ENCODE measurements at regions not wholly inside any gene's neighbourhood (a gene's known extent, or its start where the extent isn't known, plus 50 kb on each side); places are given as distances from the start of the nearest gene placed in this dataset.

GRCh38 chr1:55713516-55713915 lies 498.4 kb upstream of the USP24 start:
- no peak overlapping the region for H3K27ac ChIP-seq
- in situ Hi-C loops (cut with MboI) = loop anchor here (25.0 kb wide), 2 partner anchors 374 to 874 kb away; partner anchors contain the start of gene PLPP3
- no peaks in the 10 kb centered on the region for H3K9me3 ChIP-seq (ENCODE audit: low read depth)
- H3K9me2 ChIP-seq (ENCODE audit: insufficient read depth) = no peaks in the 10 kb centered on the region
- H2AFZ ChIP-seq = no peak overlapping the region
- H3K27me3 ChIP-seq (replicated peaks; ENCODE audit: insufficient read depth) = no peaks in the 10 kb centered on the region
- H3K4me2 ChIP-seq (ENCODE audit: unreplicated experiment) = no peak overlapping the region
- DNase-seq = no peak
- H3K9ac ChIP-seq = no peak overlapping the region
- no peaks in the 10 kb centered on the region for H4K20me1 ChIP-seq (ENCODE audit: insufficient read depth)
- no peak overlapping the region for H3K4me3 ChIP-seq
- H3K36me3 ChIP-seq (ENCODE audit: low read depth) = no peaks in the 10 kb centered on the region
- peaks cover 32% of the 10 kb centered on the region for H3F3A ChIP-seq (ENCODE audit: insufficient read depth)
- TF ChIP-seq EZH2 (IDR thresholded peaks at IDR 0.05; ENCODE audit: insufficient read depth, poor library complexity, severe bottlenecking) = no peak
- TF ChIP-seq EZH2phosphoT487 (IDR thresholded peaks at IDR 0.05; ENCODE audit: insufficient read depth, low read depth) = no peak
- 85 to 87% methylated on average over 5 of the region's 5 CpGs for WGBS, 2 experiments (ENCODE audit: low coverage in 1 of 2, low lambda C conversion rate in 2 of 2, missing lambda C conversion rate in 2 of 2)
- peaks cover 32% of the 10 kb centered on the region for H3K4me1 ChIP-seq (ENCODE audit: insufficient read depth)
- no peaks in the 10 kb centered on the region for H3K79me2 ChIP-seq (ENCODE audit: insufficient read depth)

- DNase-seq = no peak
- WGBS, 2 experiments (ENCODE audit: low coverage in 1 of 2, low lambda C conversion rate in 2 of 2, missing lambda C conversion rate in 2 of 2) = 87 to 89% methylated on average over 6 of the region's 6 CpGs
- no peak overlapping the region for H2AFZ ChIP-seq
- TF ChIP-seq EZH2phosphoT487 (IDR thresholded peaks at IDR 0.05; ENCODE audit: insufficient read depth, low read depth) (no peak), EZH2 (IDR thresholded peaks at IDR 0.05; ENCODE audit: insufficient read depth, poor library complexity, severe bottlenecking) (no peak)
- H3K4me3 ChIP-seq = no peak overlapping the region
- no peaks in the 10 kb centered on the region for H3K27me3 ChIP-seq (replicated peaks; ENCODE audit: insufficient read depth)
- in situ Hi-C loops (cut with MboI) = loop anchor here (25.0 kb wide), 2 partner anchors 375 to 875 kb away; partner anchors contain the start of gene PLPP3
- no peak overlapping the region for H3K4me2 ChIP-seq (ENCODE audit: unreplicated experiment)
- H3K27ac ChIP-seq = no peak overlapping the region
- no peaks in the 10 kb centered on the region for H3K36me3 ChIP-seq (ENCODE audit: low read depth)
- peaks cover 24% of the 10 kb centered on the region for H3K4me1 ChIP-seq (ENCODE audit: insufficient read depth)
- H4K20me1 ChIP-seq (ENCODE audit: insufficient read depth) = no peaks in the 10 kb centered on the region
- peaks cover 18% of the 10 kb centered on the region for H3F3A ChIP-seq (ENCODE audit: insufficient read depth)
- H3K9me2 ChIP-seq (ENCODE audit: insufficient read depth) = no peaks in the 10 kb centered on the region
- no peaks in the 10 kb centered on the region for H3K79me2 ChIP-seq (ENCODE audit: insufficient read depth)
- no peak overlapping the region for H3K9ac ChIP-seq
- no peaks in the 10 kb centered on the region for H3K9me3 ChIP-seq (ENCODE audit: low read depth)
These were observed 497.0 kb upstream of the USP24 start for GRCh38 chr1:55712148-55712547.

- no peaks in the 10 kb centered on the region for H3K79me2 ChIP-seq (ENCODE audit: insufficient read depth)
- peaks cover 12% of the 10 kb centered on the region for H3K4me1 ChIP-seq (ENCODE audit: insufficient read depth)
- in situ Hi-C loops (cut with MboI) = loop anchor here (25.0 kb wide), 2 partner anchors 379 to 879 kb away; partner anchors contain the start of gene PLPP3
- no peaks in the 10 kb centered on the region for H3K9me2 ChIP-seq (ENCODE audit: insufficient read depth)
- no peaks in the 10 kb centered on the region for H3K36me3 ChIP-seq (ENCODE audit: low read depth)
- H3K27me3 ChIP-seq (replicated peaks; ENCODE audit: insufficient read depth) = no peaks in the 10 kb centered on the region
- H4K20me1 ChIP-seq (ENCODE audit: insufficient read depth) = no peaks in the 10 kb centered on the region
- no peaks in the 10 kb centered on the region for H3K9me3 ChIP-seq (ENCODE audit: low read depth)
- no peak overlapping the region for H3K4me3 ChIP-seq
- H3K27ac ChIP-seq = no peak overlapping the region
- 81 to 84% methylated on average over 3 of the region's 3 CpGs for WGBS, 2 experiments (ENCODE audit: low coverage in 1 of 2, low lambda C conversion rate in 2 of 2, missing lambda C conversion rate in 2 of 2)
- TF ChIP-seq EZH2 (IDR thresholded peaks at IDR 0.05; ENCODE audit: insufficient read depth, poor library complexity, severe bottlenecking) = no peak
- no peak for TF ChIP-seq EZH2phosphoT487 (IDR thresholded peaks at IDR 0.05; ENCODE audit: insufficient read depth, low read depth)
- DNase-seq = no peak
- H3K4me2 ChIP-seq (ENCODE audit: unreplicated experiment) = no peak overlapping the region
- H3F3A ChIP-seq (ENCODE audit: insufficient read depth) = no peaks in the 10 kb centered on the region; the same call in 1 of the 2 replicates
- H3K9ac ChIP-seq = no peak overlapping the region
- H2AFZ ChIP-seq = 0 out of 2 replicates have a peak overlapping the region, but pooled peaks have one; percentile 8
These were observed 493.6 kb upstream of the USP24 start for GRCh38 chr1:55708781-55709180.

- 94 to 96% methylated on average over 2 of the region's 2 CpGs for WGBS, 2 experiments (ENCODE audit: low coverage in 1 of 2, low lambda C conversion rate in 2 of 2, missing lambda C conversion rate in 2 of 2)
- no peak overlapping the region for H3K4me3 ChIP-seq
- no peaks in the 10 kb centered on the region for H3K9me2 ChIP-seq (ENCODE audit: insufficient read depth)
- peaks cover 18% of the 10 kb centered on the region for H3K4me1 ChIP-seq (ENCODE audit: insufficient read depth)
- no peak overlapping the region for H2AFZ ChIP-seq
- no peak overlapping the region for H3K4me2 ChIP-seq (ENCODE audit: unreplicated experiment)
- no peaks in the 10 kb centered on the region; the same call in 1 of the 2 replicates for H3F3A ChIP-seq (ENCODE audit: insufficient read depth)
- no peaks in the 10 kb centered on the region for H3K9me3 ChIP-seq (ENCODE audit: low read depth)
- no peaks in the 10 kb centered on the region for H3K27me3 ChIP-seq (replicated peaks; ENCODE audit: insufficient read depth)
- DNase-seq = no peak
- no peaks in the 10 kb centered on the region for H3K36me3 ChIP-seq (ENCODE audit: low read depth)
- TF ChIP-seq EZH2 (IDR thresholded peaks at IDR 0.05; ENCODE audit: insufficient read depth, poor library complexity, severe bottlenecking) (no peak), EZH2phosphoT487 (IDR thresholded peaks at IDR 0.05; ENCODE audit: insufficient read depth, low read depth) (no peak)
- no peaks in the 10 kb centered on the region for H3K79me2 ChIP-seq (ENCODE audit: insufficient read depth)
- no peak overlapping the region for H3K9ac ChIP-seq
- no peaks in the 10 kb centered on the region for H4K20me1 ChIP-seq (ENCODE audit: insufficient read depth)
- in situ Hi-C loops (cut with MboI) = loop anchor here (25.0 kb wide), 2 partner anchors 379 to 879 kb away; partner anchors contain the start of gene PLPP3
- H3K27ac ChIP-seq = no peak overlapping the region
These were observed 492.7 kb upstream of the USP24 start for GRCh38 chr1:55707846-55708245.
